Liver (tissue), 8 donors: ENCODE measurements at regions not wholly inside any gene's neighbourhood (a gene's known extent, or its start where the extent isn't known, plus 50 kb on each side); places are given as distances from the start of the nearest gene placed in this dataset.
A peak's percentile ranks its signal among the peaks of the same experiment; 100 is the strongest.

Source experiments
- DNase-seq: peaks from one replicate; pipeline ENCODE4 v3.0.0-alpha.2; 2017; ENCODE audit warnings: low spot score
- H3K27ac ChIP-seq, 2 donors: one replicate each; pipeline ENCODE4 v1.7.0; 2013; ENCODE audit warnings: inconsistent platforms in 2 of 2, low read length in 2 of 2, control low read depth in 1 of 2, low read depth in 1 of 2, mild to moderate bottlenecking in 1 of 2
- H3K27me3 ChIP-seq, 4 donors: one replicate each; pipeline versions ENCODE4 v1.6.1 to v1.7.0; 2013; ENCODE audit warnings: low read length in 3 of 4, inconsistent platforms in 1 of 4, mild to moderate bottlenecking in 1 of 4, moderate library complexity in 1 of 4; ENCODE audit not compliant: control insufficient read depth in 4 of 4, insufficient read depth in 4 of 4
- H3K36me3 ChIP-seq, 4 donors: one replicate each; pipeline versions ENCODE4 v1.6.1 to v1.7.0; 2013; ENCODE audit warnings: low read length in 3 of 4, mild to moderate bottlenecking in 3 of 4, low read depth in 1 of 4, moderate library complexity in 1 of 4; ENCODE audit not compliant: control insufficient read depth in 4 of 4, insufficient read depth in 3 of 4
- H3K4me1 ChIP-seq, 4 donors: one replicate each; pipeline versions ENCODE4 v1.6.1 to v1.7.0; 2013; ENCODE audit warnings: low read length in 3 of 4, mild to moderate bottlenecking in 3 of 4, moderate library complexity in 1 of 4; ENCODE audit not compliant: control insufficient read depth in 4 of 4, insufficient read depth in 4 of 4
- H3K4me3 ChIP-seq, 3 donors: one replicate each; pipeline versions ENCODE4 v1.6.1 to v1.7.0; 2013; ENCODE audit warnings: low read length in 3 of 3, control low read depth in 1 of 3, low read depth in 1 of 3, mild to moderate bottlenecking in 1 of 3
- H3K9ac ChIP-seq, 2 donors: one replicate each; pipeline ENCODE4 v1.7.0; 2013; ENCODE audit warnings: low read length in 2 of 2, mild to moderate bottlenecking in 2 of 2, moderate library complexity in 2 of 2, control low read depth in 1 of 2, low read depth in 1 of 2
- H3K9me3 ChIP-seq, 4 donors: one replicate each; pipeline versions ENCODE4 v1.6.1 to v1.7.0; 2013; ENCODE audit warnings: low read length in 3 of 4; ENCODE audit not compliant: control insufficient read depth in 4 of 4
- EGR1 ChIP-seq, 2 donors: IDR thresholded peaks; 2 replicates each; pipeline ENCODE4 v1.6.1; 2016 to 2018; ENCODE audit warnings: antibody characterized with exemption in 2 of 2, low read depth in 2 of 2
- FOXA1 ChIP-seq: IDR thresholded peaks from 2 replicates; pipeline ENCODE4 v1.6.1; 2016; ENCODE audit warnings: antibody characterized with exemption
- FOXA2 ChIP-seq: IDR thresholded peaks from 2 replicates; pipeline ENCODE4 v1.6.1; 2016; ENCODE audit warnings: antibody characterized with exemption
- GABPA ChIP-seq, 2 donors: IDR thresholded peaks in 1 of 2; conservative IDR thresholded peaks in 1 of 2; 2 replicates each; pipeline ENCODE4 v1.6.1; 2016; ENCODE audit warnings: antibody characterized with exemption in 2 of 2, mild to moderate bottlenecking in 1 of 2, moderate library complexity in 1 of 2
- HNF4A ChIP-seq, 2 donors: conservative IDR thresholded peaks; 2 replicates each; pipeline ENCODE4 v1.6.1; 2016; ENCODE audit warnings: antibody characterized with exemption in 2 of 2, mild to moderate bottlenecking in 2 of 2
- HNF4G ChIP-seq: IDR thresholded peaks from 2 replicates; pipeline ENCODE4 v1.6.1; 2016; ENCODE audit warnings: antibody characterized with exemption
- JUND ChIP-seq, 2 donors: IDR thresholded peaks; 2 replicates each; pipeline ENCODE4 v1.6.1; 2016; ENCODE audit warnings: antibody characterized with exemption in 2 of 2
- NR2F2 ChIP-seq: IDR thresholded peaks from 2 replicates; pipeline ENCODE4 v1.6.1; 2016; ENCODE audit warnings: antibody characterized with exemption
- RAD21 ChIP-seq, 2 donors: IDR thresholded peaks; 2 replicates each; pipeline ENCODE4 v1.6.1; 2016; ENCODE audit warnings: antibody characterized with exemption in 2 of 2, mild to moderate bottlenecking in 2 of 2
- RXRA ChIP-seq, 2 donors: IDR thresholded peaks; 2 replicates each; pipeline ENCODE4 v1.6.1; 2017 to 2018; ENCODE audit warnings: antibody characterized with exemption in 2 of 2, mild to moderate bottlenecking in 1 of 2
- SP1 ChIP-seq: IDR thresholded peaks from 2 replicates; pipeline ENCODE4 v1.6.1; 2018; ENCODE audit warnings: antibody characterized with exemption, mild to moderate bottlenecking
- ZBTB33 ChIP-seq: IDR thresholded peaks from 2 replicates; pipeline ENCODE4 v1.6.1; 2016; ENCODE audit warnings: antibody characterized with exemption
- WGBS: extraction: QIAGEN DNeasy Blood & Tissue Kit; methylation state at CpG from one replicate; pipeline ENCODE4 v1.1.7; 2013; 5-methylcytosine and 5-hydroxymethylcytosine counted together
- TF ChIP-seq, protein P1 (sequence below): IDR thresholded peaks from 2 replicates; pipeline ENCODE4 v1.6.1; 2016; ENCODE audit warnings: antibody characterized with exemption, mild to moderate bottlenecking
- TF ChIP-seq, protein P2 (sequence below): IDR thresholded peaks from 2 replicates; pipeline ENCODE4 v1.6.1; 2016; ENCODE audit warnings: antibody characterized with exemption
- TF ChIP-seq, protein P3 (sequence below): IDR thresholded peaks from 2 replicates; pipeline ENCODE4 v1.6.1; 2016; ENCODE audit warnings: antibody characterized with exemption
- TF ChIP-seq, protein P4 (sequence below): fragments of 150-350 bp; IDR thresholded peaks from 2 replicates; pipeline ENCODE4 v1.5.1; 2017; ENCODE audit warnings: improper control_type of control experiment, low read depth, low read length; ENCODE audit not compliant: missing input control
- donor health status: healthy.
- donor health status: healthy.
- donor health status: healthy.
- donor health status: healthy.
- donor health status: healthy.

DNA sequence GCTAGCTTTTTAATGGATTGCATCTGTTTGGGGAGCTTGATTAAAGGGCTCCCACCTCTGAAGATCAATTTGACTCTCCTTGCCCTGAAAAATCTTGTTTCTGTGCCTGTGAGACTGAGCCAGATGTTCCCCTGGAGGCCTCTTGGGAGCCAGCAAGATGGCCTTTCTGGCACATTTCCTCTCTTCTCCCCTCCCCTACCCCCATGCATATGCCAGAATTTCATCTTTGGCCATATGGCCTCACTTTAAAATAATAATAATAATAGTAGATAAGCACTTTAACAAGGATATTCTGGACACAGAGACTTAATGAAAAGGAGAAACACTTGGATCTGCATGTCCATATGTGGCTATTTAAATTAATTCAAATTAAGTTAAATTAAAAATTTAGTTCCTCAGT is 144.1 kb upstream of the CES5A start:
- Histone ChIP-seq H3K4me3 (no peak overlapping the region), H3K36me3 (no peaks in the 10 kb centered on the region), H3K27ac (no peak overlapping the region), H3K4me1 (no peaks in the 10 kb centered on the region), H3K27me3 (no peaks in the 10 kb centered on the region), H3K9me3 (peaks cover 0 to 3% (median 0%) of the 10 kb centered on the region in 4 donors), H3K9ac (no peak overlapping the region)
- no peak for DNase-seq
- TF ChIP-seq HNF4G (no peak), FOXA2 (no peak), RAD21 (IDR thresholded peaks at IDR 0.05) (no peak), NR2F2 (no peak), HNF4A (conservative IDR thresholded peaks at IDR 0.05) (no peak), JUND (IDR thresholded peaks at IDR 0.05) (no peak), FOXA1 (no peak), GABPA (IDR thresholded peaks at IDR 0.05 in 1 of 2, conservative IDR thresholded peaks at IDR 0.05 in 1 of 2) (no peak), EGR1 (IDR thresholded peaks at IDR 0.05; ENCODE audit: low read depth in 2 of 2) (no peak), ZBTB33 (no peak), RXRA (IDR thresholded peaks at IDR 0.05) (no peak), SP1 (no peak)
- TF ChIP-seq, protein P1, sequence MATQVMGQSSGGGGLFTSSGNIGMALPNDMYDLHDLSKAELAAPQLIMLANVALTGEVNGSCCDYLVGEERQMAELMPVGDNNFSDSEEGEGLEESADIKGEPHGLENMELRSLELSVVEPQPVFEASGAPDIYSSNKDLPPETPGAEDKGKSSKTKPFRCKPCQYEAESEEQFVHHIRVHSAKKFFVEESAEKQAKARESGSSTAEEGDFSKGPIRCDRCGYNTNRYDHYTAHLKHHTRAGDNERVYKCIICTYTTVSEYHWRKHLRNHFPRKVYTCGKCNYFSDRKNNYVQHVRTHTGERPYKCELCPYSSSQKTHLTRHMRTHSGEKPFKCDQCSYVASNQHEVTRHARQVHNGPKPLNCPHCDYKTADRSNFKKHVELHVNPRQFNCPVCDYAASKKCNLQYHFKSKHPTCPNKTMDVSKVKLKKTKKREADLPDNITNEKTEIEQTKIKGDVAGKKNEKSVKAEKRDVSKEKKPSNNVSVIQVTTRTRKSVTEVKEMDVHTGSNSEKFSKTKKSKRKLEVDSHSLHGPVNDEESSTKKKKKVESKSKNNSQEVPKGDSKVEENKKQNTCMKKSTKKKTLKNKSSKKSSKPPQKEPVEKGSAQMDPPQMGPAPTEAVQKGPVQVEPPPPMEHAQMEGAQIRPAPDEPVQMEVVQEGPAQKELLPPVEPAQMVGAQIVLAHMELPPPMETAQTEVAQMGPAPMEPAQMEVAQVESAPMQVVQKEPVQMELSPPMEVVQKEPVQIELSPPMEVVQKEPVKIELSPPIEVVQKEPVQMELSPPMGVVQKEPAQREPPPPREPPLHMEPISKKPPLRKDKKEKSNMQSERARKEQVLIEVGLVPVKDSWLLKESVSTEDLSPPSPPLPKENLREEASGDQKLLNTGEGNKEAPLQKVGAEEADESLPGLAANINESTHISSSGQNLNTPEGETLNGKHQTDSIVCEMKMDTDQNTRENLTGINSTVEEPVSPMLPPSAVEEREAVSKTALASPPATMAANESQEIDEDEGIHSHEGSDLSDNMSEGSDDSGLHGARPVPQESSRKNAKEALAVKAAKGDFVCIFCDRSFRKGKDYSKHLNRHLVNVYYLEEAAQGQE, result no peak
- TF ChIP-seq, protein P2, sequence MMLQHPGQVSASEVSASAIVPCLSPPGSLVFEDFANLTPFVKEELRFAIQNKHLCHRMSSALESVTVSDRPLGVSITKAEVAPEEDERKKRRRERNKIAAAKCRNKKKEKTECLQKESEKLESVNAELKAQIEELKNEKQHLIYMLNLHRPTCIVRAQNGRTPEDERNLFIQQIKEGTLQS, result no peak
- TF ChIP-seq, protein P3, sequence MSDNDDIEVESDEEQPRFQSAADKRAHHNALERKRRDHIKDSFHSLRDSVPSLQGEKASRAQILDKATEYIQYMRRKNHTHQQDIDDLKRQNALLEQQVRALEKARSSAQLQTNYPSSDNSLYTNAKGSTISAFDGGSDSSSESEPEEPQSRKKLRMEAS, result no peak
- TF ChIP-seq, protein P4, sequence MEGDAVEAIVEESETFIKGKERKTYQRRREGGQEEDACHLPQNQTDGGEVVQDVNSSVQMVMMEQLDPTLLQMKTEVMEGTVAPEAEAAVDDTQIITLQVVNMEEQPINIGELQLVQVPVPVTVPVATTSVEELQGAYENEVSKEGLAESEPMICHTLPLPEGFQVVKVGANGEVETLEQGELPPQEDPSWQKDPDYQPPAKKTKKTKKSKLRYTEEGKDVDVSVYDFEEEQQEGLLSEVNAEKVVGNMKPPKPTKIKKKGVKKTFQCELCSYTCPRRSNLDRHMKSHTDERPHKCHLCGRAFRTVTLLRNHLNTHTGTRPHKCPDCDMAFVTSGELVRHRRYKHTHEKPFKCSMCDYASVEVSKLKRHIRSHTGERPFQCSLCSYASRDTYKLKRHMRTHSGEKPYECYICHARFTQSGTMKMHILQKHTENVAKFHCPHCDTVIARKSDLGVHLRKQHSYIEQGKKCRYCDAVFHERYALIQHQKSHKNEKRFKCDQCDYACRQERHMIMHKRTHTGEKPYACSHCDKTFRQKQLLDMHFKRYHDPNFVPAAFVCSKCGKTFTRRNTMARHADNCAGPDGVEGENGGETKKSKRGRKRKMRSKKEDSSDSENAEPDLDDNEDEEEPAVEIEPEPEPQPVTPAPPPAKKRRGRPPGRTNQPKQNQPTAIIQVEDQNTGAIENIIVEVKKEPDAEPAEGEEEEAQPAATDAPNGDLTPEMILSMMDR, result no peak

- Histone ChIP-seq H3K9me3 (no peaks in the 10 kb centered on the region), H3K27ac (no peak overlapping the region), H3K36me3 (no peaks in the 10 kb centered on the region), H3K27me3 (no peaks in the 10 kb centered on the region), H3K4me1 (no peaks in the 10 kb centered on the region), H3K9ac (no peak overlapping the region), H3K4me3 (no peak overlapping the region)
- DNase-seq, result peak; percentile 63
- TF ChIP-seq RAD21 (IDR thresholded peaks at IDR 0.05) (no peak), JUND (IDR thresholded peaks at IDR 0.05) (no peak)
- TF ChIP-seq, protein P1, result peak; percentile 99
- WGBS, result 24% methylated on average over 6 of the region's 6 CpGs
Measured at GRCh38 chr16:56013962-56014552, 138.9 kb upstream of the CES5A start.
